ENCODE measurements at regions not wholly inside any gene's neighbourhood (a gene's known extent, or its start where the extent isn't known, plus 50 kb on each side); places are given as distances from the start of the nearest gene placed in this dataset.

- ATAC-seq, result no peak
Observed at GRCh38 chr3:159818997-159819500, 169.6 kb upstream of the IL12A start.

GRCh38 chr3:159819676-159820075 lies 169.0 kb upstream of the IL12A start:
- ATAC-seq, result no peak
- no peak for TF ChIP-seq BACH2 (CRISPR knock-in tag; IDR thresholded peaks at IDR 0.05; ENCODE audit: borderline replicate concordance)
- no peak for TF ChIP-seq TSHZ2 (CRISPR knock-in tag; IDR thresholded peaks at IDR 0.05)
- TF ChIP-seq CSDC2 (CRISPR knock-in tag; IDR thresholded peaks at IDR 0.05), result no peak
- no peak for TF ChIP-seq CREB5 (CRISPR knock-in tag; IDR thresholded peaks at IDR 0.05; ENCODE audit: low read depth)
- no peak for TF ChIP-seq ZFP30 (CRISPR knock-in tag; IDR thresholded peaks at IDR 0.05)
- TF ChIP-seq ZNF8 (CRISPR knock-in tag; IDR thresholded peaks at IDR 0.05), result no peak
- TF ChIP-seq POU6F1 (CRISPR knock-in tag; IDR thresholded peaks at IDR 0.05; ENCODE audit: borderline replicate concordance, low read depth), result no peak
- no peak for TF ChIP-seq ARNTL (CRISPR knock-in tag; IDR thresholded peaks at IDR 0.05; ENCODE audit: borderline replicate concordance, low read depth)
- no peak for TF ChIP-seq TCF4 (CRISPR knock-in tag; IDR thresholded peaks at IDR 0.05; ENCODE audit: borderline replicate concordance)
- TF ChIP-seq ISL1 (CRISPR knock-in tag; IDR thresholded peaks at IDR 0.05), result no peak
- no peak for TF ChIP-seq PPARA (CRISPR knock-in tag; IDR thresholded peaks at IDR 0.05; ENCODE audit: borderline replicate concordance)
- no peak for TF ChIP-seq GLIS3 (CRISPR knock-in tag; IDR thresholded peaks at IDR 0.05)
- TF ChIP-seq CSRNP3 (CRISPR knock-in tag; IDR thresholded peaks at IDR 0.05), result no peak
- TF ChIP-seq ZNF565 (CRISPR knock-in tag; conservative IDR thresholded peaks at IDR 0.05; ENCODE audit: low read depth), result no peak
- TF ChIP-seq SNAI2 (CRISPR knock-in tag; IDR thresholded peaks at IDR 0.05), result no peak

More at GRCh38 chr3:159818997-159819500, 169.6 kb upstream of the IL12A start:
- TF ChIP-seq BACH2 (CRISPR knock-in tag; IDR thresholded peaks at IDR 0.05; ENCODE audit: borderline replicate concordance) (no peak), PATZ1 (CRISPR knock-in tag; IDR thresholded peaks at IDR 0.05; ENCODE audit: borderline replicate concordance) (no peak), CSRNP3 (CRISPR knock-in tag; IDR thresholded peaks at IDR 0.05) (no peak), ZFP30 (CRISPR knock-in tag; IDR thresholded peaks at IDR 0.05) (no peak), TSHZ2 (CRISPR knock-in tag; IDR thresholded peaks at IDR 0.05) (no peak), ZNF8 (CRISPR knock-in tag; IDR thresholded peaks at IDR 0.05) (no peak), ZNF565 (CRISPR knock-in tag; conservative IDR thresholded peaks at IDR 0.05; ENCODE audit: low read depth) (no peak), ESRRG (CRISPR knock-in tag; IDR thresholded peaks at IDR 0.05) (no peak), ISL1 (CRISPR knock-in tag; IDR thresholded peaks at IDR 0.05) (no peak), ZFP3 (CRISPR knock-in tag; IDR thresholded peaks at IDR 0.05) (no peak)

All from SK-N-SH treated with all-trans-retinoic acid at 6 μM for 48 hours (cell line).